ENCODE measurements at regions not wholly inside any gene's neighbourhood (a gene's known extent, or its start where the extent isn't known, plus 50 kb on each side); places are given as distances from the start of the nearest gene placed in this dataset.

- Histone ChIP-seq H3K23ac (ENCODE audit: insufficient read length) (no peak overlapping the region), H3K36me3 (ENCODE audit: control insufficient read depth in 2 of 4, insufficient read depth in 4 of 4, low read length in 3 of 4) (no peaks in the 10 kb centered on the region), H4K8ac (ENCODE audit: extremely low read depth, insufficient read depth, low read length) (no peak overlapping the region), H2BK15ac (ENCODE audit: low read length) (no peak overlapping the region), H2BK120ac (replicated peaks; ENCODE audit: low read depth, low read length) (no peak overlapping the region), H3K4me1 (replicated peaks in 1 of 4; ENCODE audit: control insufficient read depth in 3 of 4, insufficient read depth in 4 of 4, low read length in 3 of 4) (no peaks in the 10 kb centered on the region), H3K4me2 (ENCODE audit: insufficient read depth in 1 of 2, low read depth in 2 of 2, low read length in 2 of 2) (no peak overlapping the region), H4K91ac (replicated peaks; ENCODE audit: insufficient read length, low read length) (no peak overlapping the region), H2BK12ac (ENCODE audit: low read depth, low read length) (no peak overlapping the region), H3K79me1 (ENCODE audit: low read depth, low read length) (no peaks in the 10 kb centered on the region), H3K18ac (ENCODE audit: extremely low read depth, low read length) (no peak overlapping the region), H3K14ac (ENCODE audit: insufficient read length) (no peak overlapping the region), H4K5ac (ENCODE audit: insufficient read length, low read depth, low read length) (no peak overlapping the region), H3K9me3 (ENCODE audit: insufficient read depth in 2 of 2, low read depth in 1 of 2, low read length in 1 of 2) (no peaks in the 10 kb centered on the region), H3K23me2 (ENCODE audit: low read depth, low read length) (no peaks in the 10 kb centered on the region), H3K4ac (replicated peaks; ENCODE audit: insufficient read length, low read depth, low read length) (no peak overlapping the region), H3K4me3 (ENCODE audit: extremely low read depth in 1 of 4, insufficient read depth in 2 of 4, low read depth in 3 of 4, low read length in 4 of 4) (no peak overlapping the region), H3K56ac (replicated peaks; ENCODE audit: insufficient read length, low read depth, low read length) (no peak overlapping the region), H3K27me3 (replicated peaks in 1 of 4; ENCODE audit: control insufficient read depth in 3 of 4, extremely low read depth in 1 of 4, insufficient read depth in 3 of 4, low read length in 3 of 4) (no peaks in the 10 kb centered on the region), H2AFZ (ENCODE audit: low read length) (no peak overlapping the region), H2BK5ac (ENCODE audit: low read depth, low read length) (no peak overlapping the region), H3K27ac (ENCODE audit: low read depth, low read length) (no peak overlapping the region), H4K20me1 (replicated peaks in 1 of 2; ENCODE audit: control insufficient read depth in 1 of 2, insufficient read depth in 2 of 2, low read length in 2 of 2) (no peaks in the 10 kb centered on the region), H2AK5ac (ENCODE audit: low read depth, low read length) (no peak overlapping the region), H3K79me2 (ENCODE audit: control insufficient read depth in 1 of 2, insufficient read depth in 2 of 2, low read length in 2 of 2) (no peaks in the 10 kb centered on the region), H2BK20ac (ENCODE audit: low read length) (no peak overlapping the region), H3K9ac (replicated peaks in 1 of 4; ENCODE audit: extremely low read depth in 1 of 4, low read depth in 3 of 4, low read length in 3 of 4) (no peak overlapping the region)
- CTCF ChIA-PET (ENCODE audit: partially characterized antibody): interaction anchor here (0.8 to 8.5 kb wide), 6 partner anchors 16 to 363 kb away, joined by 3 to 45 read pairs (median 4); no protein-coding TSS in a partner anchor
- POLR2A ChIA-PET (ENCODE audit: partially characterized antibody): no interaction called here
- TF ChIP-seq TBP (IDR thresholded peaks at IDR 0.05; ENCODE audit: low read depth, low read length) (no peak), RFX5 (IDR thresholded peaks at IDR 0.05; ENCODE audit: borderline replicate concordance, low read depth, low read length) (no peak), GTF2F1 (IDR thresholded peaks at IDR 0.05; ENCODE audit: borderline replicate concordance, low read depth, low read length) (no peak), TAF7 (optimal IDR thresholded peaks at IDR 0.05; ENCODE audit: borderline replicate concordance, low read depth, low read length) (no peak), BRCA1 (IDR thresholded peaks at IDR 0.05; ENCODE audit: low read depth, low read length) (no peak)
- FAIRE-seq (no peak), DNase-seq (ENCODE audit: low read depth in 1 of 2, low spot score in 2 of 2) (no peak)
Observed at GRCh38 chr2:18282026-18282425, 278.4 kb downstream of the RDH14 start.
